Left colon (tissue), 2 donors: ENCODE measurements at regions not wholly inside any gene's neighbourhood (a gene's known extent, or its start where the extent isn't known, plus 50 kb on each side); places are given as distances from the start of the nearest gene placed in this dataset.

Experiments used
- ATAC-seq: fragments of 200-7000 bp; cut with Tn5 transposase; one replicate; pipeline ENCODE4 v1.9.1; 2020; ENCODE audit warnings: mild to moderate bottlenecking, moderate library complexity
- DNase-seq, 2 donors: peaks; one replicate each; pipeline ENCODE4 v3.0.0-alpha.2; 2020
- intact Hi-C, 2 donors: fragments of 100-400 bp; cut with DNase I in 1 of 2; cut with micrococcal nuclease in 1 of 2; formaldehyde crosslinking; loops; one replicate each; pipeline versions ENCODE4 v1.11.2 to v1.14.0; 2022; cut with DNase I, micrococcal nuclease
- donor health status: DM: no; HTN: no; CAD: no.
- donor health status: DM: yes; HTN: yes; CAD: no.

GRCh38 chrX:134718966-134719317 lies 60.7 kb upstream of the PLAC1 start:
- DNase-seq = no peak
- intact Hi-C loops = no loop called here

GRCh38 chrX:134718105-134718965 lies 60.1 kb upstream of the PLAC1 start:
- DNase-seq (peak in 1 of 2 donors; percentile 33), ATAC-seq (peak; percentile 73)
- intact Hi-C loops = no loop called here

More at GRCh38 chrX:134718966-134719317, 60.7 kb upstream of the PLAC1 start:
- no peak for ATAC-seq

DNA sequence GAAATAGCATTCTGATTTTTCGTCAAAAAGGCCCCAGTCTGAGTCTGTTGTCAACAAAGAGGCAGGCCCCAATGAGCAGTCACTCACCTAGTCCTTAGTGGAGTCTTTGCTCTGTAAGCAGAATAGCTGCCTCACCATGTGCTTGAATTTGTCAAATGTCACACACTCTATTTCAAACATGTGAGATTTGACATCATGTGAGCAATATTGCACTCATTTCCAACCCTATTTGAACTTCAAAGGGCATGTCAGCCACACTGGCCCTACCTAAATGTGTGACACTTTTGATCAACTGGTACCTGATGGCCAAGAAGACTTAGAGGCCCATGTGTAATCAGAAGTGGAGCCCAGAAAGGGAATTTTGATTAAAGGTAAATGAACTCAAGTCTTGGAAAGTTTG lies 59.4 kb upstream of the PLAC1 start:
- no peak for DNase-seq
- intact Hi-C loops = no loop called here
- no peak for ATAC-seq

DNA sequence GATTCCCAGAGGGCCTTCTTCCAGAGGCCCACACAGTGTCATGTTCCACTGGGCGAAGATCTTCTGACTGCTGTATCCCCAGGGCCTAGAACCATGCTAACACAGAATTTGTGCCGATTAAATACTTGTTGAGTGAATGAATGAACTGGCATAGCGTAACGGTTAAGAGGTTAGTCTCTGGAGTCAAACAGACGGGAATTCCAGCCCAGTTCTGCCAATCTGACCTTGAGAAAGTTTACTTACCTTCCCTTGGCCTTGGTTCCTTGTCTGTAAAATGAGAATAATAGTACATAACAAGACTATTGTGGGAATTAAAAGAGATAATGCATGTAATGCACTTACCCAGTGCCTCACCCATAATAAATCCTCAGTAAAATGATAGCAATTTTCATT lies 58.3 kb upstream of the PLAC1 start:
- intact Hi-C loops = no loop called here
- ATAC-seq (no peak), DNase-seq (no peak)

DNA sequence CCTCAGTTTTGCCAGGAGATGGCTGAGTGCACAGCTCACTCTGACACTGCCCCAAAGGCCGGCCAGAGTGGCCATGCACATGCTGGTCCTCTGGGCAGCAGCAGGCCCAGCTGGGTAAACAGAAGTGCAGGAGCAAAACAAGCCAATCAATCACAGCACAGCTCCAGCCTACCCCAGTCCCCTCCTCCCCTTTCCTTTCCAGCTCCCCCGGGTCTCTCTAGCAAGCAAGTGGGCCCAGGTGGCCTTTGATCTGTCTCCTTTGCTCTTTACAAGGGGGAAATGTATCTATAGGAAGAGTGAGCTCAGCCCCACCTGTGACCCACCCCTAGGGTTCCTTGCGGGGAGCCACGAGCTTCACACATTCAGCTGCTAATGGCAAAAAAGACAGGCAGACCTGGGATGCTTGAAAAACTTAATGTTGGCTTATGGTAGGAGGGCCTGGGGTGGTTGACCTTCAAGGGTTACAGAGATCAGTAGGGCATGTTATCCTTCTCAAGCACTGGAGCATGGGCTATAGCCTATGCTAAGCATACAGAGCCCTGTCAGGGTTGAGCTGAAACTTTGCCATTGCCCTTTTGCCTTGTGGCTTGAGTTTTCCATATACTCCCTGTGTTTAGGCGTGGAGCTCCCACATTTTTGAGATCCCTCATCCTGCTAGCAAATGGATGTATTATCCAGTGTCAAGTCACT lies 57.8 kb upstream of the PLAC1 start:
- ATAC-seq = no peak
- DNase-seq = no peak
- intact Hi-C loops = no loop called here

GRCh38 chrX:134714633-134715110 lies 56.4 kb upstream of the PLAC1 start:
- intact Hi-C loops = no loop called here
- DNase-seq (no peak), ATAC-seq (no peak)

- DNase-seq = no peak
- ATAC-seq = no peak
- intact Hi-C loops = no loop called here
Observed at GRCh38 chrX:134713618-134714107, 55.4 kb upstream of the PLAC1 start.

GRCh38 chrX:134712272-134712671 lies 54.0 kb upstream of the PLAC1 start:
- no peak for ATAC-seq
- DNase-seq = no peak
- intact Hi-C loops = no loop called here

GRCh38 chrX:134711135-134711921 lies 53.1 kb upstream of the PLAC1 start:
- ATAC-seq = no peak
- DNase-seq = no peak
- intact Hi-C loops = no loop called here
